Activated CD4-positive, alpha-beta memory T cell treated with anti-CD3 and anti-CD28 coated beads for 36 hours (primary cell): ENCODE measurements at regions not wholly inside any gene's neighbourhood (a gene's known extent, or its start where the extent isn't known, plus 50 kb on each side); places are given as distances from the start of the nearest gene placed in this dataset.

Experiments
- CTCF ChIA-PET: fragments of 350-600 bp; sonication (Branson Sonifier 250); formaldehyde crosslinking; loops from one replicate; lab custom pipeline; 2021; ENCODE audit warnings: antibody characterized with exemption, inconsistent platforms; lab: Charles Lee
- POLR2A ChIA-PET: fragments of 350-600 bp; sonication (Branson Sonifier 250); formaldehyde crosslinking; loops from one replicate; lab custom pipeline; 2021; ENCODE audit warnings: antibody characterized with exemption; lab: Charles Lee
- DNase-seq: peaks from one replicate; pipeline ENCODE4 v3.0.0-alpha.2; 2020
- H3K27ac Mint-ChIP-seq: one replicate; pipeline ENCODE4 v1.8.0; 2021; ENCODE audit warnings: mixed read lengths
- H3K27me3 Mint-ChIP-seq: one replicate; pipeline ENCODE4 v1.8.0; 2021; ENCODE audit warnings: mixed read lengths
- H3K36me3 Mint-ChIP-seq: one replicate; pipeline ENCODE4 v1.8.0; 2021; ENCODE audit warnings: mixed read lengths
- H3K4me1 Mint-ChIP-seq: one replicate; pipeline ENCODE4 v1.8.0; 2021; ENCODE audit warnings: low read depth, mixed read lengths
- H3K4me3 Mint-ChIP-seq: one replicate; pipeline ENCODE4 v1.8.0; 2021; ENCODE audit warnings: mild to moderate bottlenecking, mixed read lengths
- H3K9me3 Mint-ChIP-seq: one replicate; pipeline ENCODE4 v1.8.0; 2021; ENCODE audit warnings: mixed read lengths
- intact Hi-C: fragments of 100-400 bp; cut with micrococcal nuclease; formaldehyde crosslinking; loops from one replicate; pipeline ENCODE4 v1.15.1; 2023

DNA sequence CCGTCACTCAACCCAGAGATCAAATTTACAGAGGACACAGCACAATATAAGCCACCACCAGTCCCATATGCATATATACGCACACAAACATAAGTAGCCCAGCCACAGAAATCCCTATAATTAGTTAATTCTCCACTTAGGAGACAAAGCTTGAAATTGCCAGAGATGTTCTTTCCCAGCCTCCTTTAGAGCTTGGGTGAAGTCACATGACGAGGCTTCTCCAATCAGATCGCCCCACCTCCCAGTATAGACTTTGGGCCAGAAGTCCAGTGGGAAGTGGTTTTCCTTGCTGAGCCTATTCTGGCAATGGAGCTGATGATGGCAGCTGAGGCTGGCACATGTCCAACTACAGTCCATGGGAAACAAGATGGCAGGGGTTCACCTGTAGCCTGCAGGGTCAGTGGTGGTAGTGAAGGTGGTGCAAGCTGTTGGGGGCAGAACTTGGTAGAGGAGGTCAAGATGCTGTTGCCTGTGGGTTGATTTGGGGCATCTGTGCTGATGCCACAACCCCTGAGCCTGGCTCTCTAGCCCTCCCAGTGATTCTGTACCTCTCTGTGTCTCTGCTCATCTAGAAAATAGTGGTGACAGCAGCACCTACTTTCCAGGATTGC lies 535.9 kb downstream of the MATN1 start:
- Mint-ChIP-seq H3K27ac (no peak overlapping the region), H3K9me3 (no peaks in the 10 kb centered on the region), H3K4me1 (peaks cover 13% of the 10 kb centered on the region), H3K4me3 (no peak overlapping the region), H3K36me3 (no peaks in the 10 kb centered on the region), H3K27me3 (peaks cover 5% of the 10 kb centered on the region)
- DNase-seq = no peak
- ChIA-PET CTCF (no interaction called here), POLR2A (no interaction called here)
- intact Hi-C loops = no loop called here

DNA sequence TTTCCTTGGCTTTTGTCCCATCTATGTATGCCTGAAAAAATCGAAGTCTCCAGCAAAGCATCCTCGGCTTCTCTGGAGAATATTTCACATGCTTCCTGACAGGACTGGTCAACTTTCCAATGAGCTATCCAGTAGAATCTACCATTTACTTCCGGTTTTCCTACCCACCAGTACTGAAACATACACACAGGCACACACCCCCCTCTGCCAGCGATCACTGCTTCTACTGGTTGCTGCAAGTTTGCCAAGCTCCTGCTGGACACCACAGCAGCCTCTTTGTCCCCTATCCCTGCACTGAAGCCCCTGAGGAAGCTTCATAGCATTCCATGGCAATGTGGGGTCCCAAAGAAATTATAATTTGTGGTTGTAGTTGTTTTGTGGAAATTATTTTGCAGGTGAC lies 536.8 kb downstream of the MATN1 start:
- DNase-seq = no peak
- Mint-ChIP-seq H3K27ac (no peak overlapping the region), H3K27me3 (peaks cover 5% of the 10 kb centered on the region), H3K36me3 (no peaks in the 10 kb centered on the region), H3K4me3 (no peak overlapping the region), H3K4me1 (peaks cover 11% of the 10 kb centered on the region), H3K9me3 (no peaks in the 10 kb centered on the region)
- ChIA-PET CTCF (no interaction called here), POLR2A (no interaction called here)
- intact Hi-C loops = no loop called here

DNA sequence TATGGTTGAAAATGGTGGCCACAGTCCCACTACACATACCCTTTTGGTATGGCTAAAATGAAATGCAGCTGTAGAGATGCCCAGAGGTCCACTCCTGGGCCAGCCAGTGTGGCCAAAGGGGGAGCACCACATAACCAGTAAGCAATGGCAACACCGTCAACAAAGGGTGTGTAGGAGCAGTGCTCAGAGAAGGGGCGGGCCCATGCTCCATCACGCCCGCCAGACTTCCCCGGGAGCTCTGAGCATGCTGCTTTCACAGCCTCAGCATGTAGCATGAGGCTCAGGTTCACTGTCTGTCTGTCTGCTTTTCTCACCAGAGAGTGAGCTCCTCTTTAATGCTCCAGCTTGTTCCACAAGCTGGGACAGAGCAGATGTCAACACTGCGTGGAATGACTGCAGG lies 537.6 kb downstream of the MATN1 start:
- Mint-ChIP-seq H3K4me3 (no peak overlapping the region), H3K36me3 (no peaks in the 10 kb centered on the region), H3K4me1 (peaks cover 5% of the 10 kb centered on the region), H3K9me3 (no peaks in the 10 kb centered on the region), H3K27me3 (peaks cover 5% of the 10 kb centered on the region), H3K27ac (no peak overlapping the region)
- ChIA-PET CTCF (no interaction called here), POLR2A (no interaction called here)
- intact Hi-C loops = no loop called here
- DNase-seq = no peak

DNA sequence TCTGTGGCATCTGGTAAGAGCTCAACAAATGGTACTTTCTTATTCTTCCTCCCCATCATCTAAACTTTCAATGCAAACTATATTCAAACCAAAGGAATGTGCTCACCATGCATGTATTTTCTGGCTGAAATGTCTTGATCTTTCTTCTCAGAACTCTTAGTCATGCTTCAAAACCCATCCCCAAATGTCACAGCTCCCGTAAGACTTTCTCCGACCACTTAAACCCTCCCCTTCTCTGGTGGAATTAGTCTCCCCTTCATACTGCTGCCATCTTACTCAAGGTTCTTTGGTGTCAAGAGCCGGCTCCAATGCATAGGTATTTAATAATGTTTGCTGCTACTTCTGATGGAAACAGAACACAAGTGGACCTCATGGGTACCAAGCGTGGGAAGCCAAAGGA lies 538.1 kb downstream of the MATN1 start:
- Mint-ChIP-seq H3K4me3 (no peak overlapping the region), H3K9me3 (no peaks in the 10 kb centered on the region), H3K4me1 (peaks cover 2% of the 10 kb centered on the region), H3K36me3 (no peaks in the 10 kb centered on the region), H3K27me3 (peaks cover 5% of the 10 kb centered on the region), H3K27ac (no peak overlapping the region)
- CTCF ChIA-PET = no interaction called here
- intact Hi-C loops = no loop called here
- POLR2A ChIA-PET = no interaction called here
- DNase-seq = no peak

DNA sequence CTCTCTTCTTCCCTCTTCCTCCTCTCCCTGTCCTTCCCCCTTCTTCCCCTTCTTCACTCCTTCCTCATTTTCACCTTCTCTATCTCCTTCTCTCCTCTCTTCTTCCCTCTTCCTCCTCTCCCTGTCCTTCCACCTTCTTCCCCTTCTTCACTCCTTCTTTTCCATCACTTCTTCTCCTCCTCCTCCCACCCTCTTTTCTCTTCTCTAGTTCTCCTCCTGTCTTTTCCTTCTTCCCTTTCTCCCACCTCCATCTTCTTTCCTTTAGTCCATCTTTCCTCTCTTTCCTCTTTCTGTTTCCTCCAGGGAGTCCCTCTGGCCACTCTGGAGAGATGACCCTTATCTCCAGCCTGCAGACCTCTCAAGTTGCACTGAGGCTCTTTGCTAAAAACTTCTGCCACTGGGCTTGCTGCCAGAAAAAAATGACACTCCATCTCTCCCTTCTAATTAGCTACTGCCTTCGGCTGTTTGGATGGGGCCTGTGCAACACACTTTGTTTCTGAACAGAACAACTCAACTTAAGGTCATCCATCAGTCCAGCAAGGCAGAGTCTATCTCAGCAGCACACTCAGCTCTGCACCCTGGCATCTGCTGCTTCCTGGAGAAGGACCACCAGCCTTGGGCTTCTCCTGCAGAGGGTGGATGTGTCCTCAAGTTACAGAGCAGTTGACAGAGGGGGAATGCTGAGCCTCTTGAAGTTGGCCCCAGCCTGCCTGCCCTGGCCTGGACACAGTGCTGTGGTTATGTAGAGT lies 538.8 kb downstream of the MATN1 start:
- CTCF ChIA-PET = no interaction called here
- Mint-ChIP-seq H3K4me3 (no peak overlapping the region), H3K4me1 (peaks cover 2% of the 10 kb centered on the region), H3K36me3 (no peaks in the 10 kb centered on the region), H3K27me3 (peaks cover 6% of the 10 kb centered on the region), H3K9me3 (no peaks in the 10 kb centered on the region), H3K27ac (no peak overlapping the region)
- POLR2A ChIA-PET = no interaction called here
- intact Hi-C loops = no loop called here
- no peak for DNase-seq

DNA sequence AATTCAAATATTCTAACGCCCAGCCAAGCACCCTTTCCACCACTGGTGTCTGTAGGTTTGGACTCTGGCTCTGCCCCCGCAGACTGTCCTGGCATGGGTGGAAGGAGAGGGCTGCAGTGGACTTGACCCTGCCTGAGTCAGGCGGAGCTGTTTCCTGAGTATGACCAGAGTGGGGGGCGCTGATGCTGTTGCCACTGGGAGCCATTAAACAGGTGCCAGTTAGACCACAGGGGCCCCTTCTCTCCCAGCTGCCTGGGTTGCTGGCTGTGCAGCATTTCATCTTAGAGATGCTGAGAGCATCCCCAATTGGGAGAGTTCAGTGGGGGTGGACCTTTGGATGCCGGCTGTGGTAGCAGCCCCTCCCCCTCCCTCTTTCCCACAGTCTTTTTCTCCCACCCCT lies 539.5 kb downstream of the MATN1 start:
- Mint-ChIP-seq H3K27me3 (peaks cover 5% of the 10 kb centered on the region), H3K4me3 (no peak overlapping the region), H3K27ac (no peak overlapping the region), H3K9me3 (peaks cover 4% of the 10 kb centered on the region), H3K36me3 (no peaks in the 10 kb centered on the region), H3K4me1 (no peaks in the 10 kb centered on the region)
- CTCF ChIA-PET = no interaction called here
- intact Hi-C loops = no loop called here
- POLR2A ChIA-PET = no interaction called here
- DNase-seq = no peak

DNA sequence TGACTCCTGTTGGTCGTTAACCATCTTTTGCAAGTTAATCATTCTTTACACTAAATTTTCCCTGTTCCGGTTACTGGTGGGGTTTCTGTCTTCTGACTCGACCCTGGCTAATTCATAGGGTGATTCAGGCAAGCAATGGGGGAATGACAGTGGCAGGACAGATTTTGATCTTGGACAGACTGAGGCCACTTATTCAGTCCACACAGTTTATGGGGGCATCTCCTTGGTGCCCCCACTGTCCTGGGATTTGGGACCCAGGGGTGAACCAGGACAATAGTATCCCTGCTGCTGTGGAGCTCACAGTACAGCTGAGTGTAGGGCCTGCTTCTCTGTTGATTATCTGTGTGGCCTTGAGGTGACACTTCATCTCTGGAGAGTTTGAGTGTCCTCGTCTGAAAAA lies 540.4 kb downstream of the MATN1 start:
- Mint-ChIP-seq H3K4me3 (no peak overlapping the region), H3K27ac (no peak overlapping the region), H3K4me1 (no peaks in the 10 kb centered on the region), H3K9me3 (peaks cover 4% of the 10 kb centered on the region), H3K36me3 (no peaks in the 10 kb centered on the region), H3K27me3 (peaks cover 3% of the 10 kb centered on the region)
- POLR2A ChIA-PET = no interaction called here
- intact Hi-C loops = no loop called here
- CTCF ChIA-PET = no interaction called here
- DNase-seq = no peak

DNA sequence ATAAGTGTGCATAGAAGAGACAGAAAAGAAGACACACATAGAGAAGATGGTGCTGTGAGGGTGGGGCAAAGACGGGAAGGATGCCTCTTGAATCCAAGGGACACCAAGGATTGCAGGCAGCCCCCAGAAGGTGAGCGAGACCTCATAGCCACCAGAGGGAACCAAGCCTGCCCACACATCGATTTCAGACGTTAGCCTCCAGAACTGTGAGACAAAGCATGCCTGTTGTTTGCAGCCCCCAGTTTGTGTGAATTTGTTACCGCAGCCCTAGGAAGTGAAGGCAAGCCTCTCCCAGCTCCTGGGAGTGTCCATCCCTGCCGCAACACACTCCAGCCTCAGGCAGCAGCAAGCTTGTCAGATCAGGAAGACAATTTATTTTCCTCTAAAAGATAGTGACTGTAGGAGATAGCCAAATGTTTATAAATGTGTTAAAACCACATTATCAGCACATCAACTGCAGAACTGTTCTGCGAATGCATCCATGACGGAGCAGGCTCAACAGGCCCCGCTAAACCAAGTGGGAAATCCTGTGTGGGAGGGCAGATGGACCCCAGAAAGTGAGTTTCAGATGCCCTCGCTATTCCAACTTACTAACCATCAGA lies 543.3 kb downstream of the MATN1 start:
- intact Hi-C loops = no loop called here
- ChIA-PET POLR2A (no interaction called here), CTCF (no interaction called here)
- no peaks in the 10 kb centered on the region for H3K4me1 Mint-ChIP-seq
- H3K27me3 Mint-ChIP-seq = peaks cover 3% of the 10 kb centered on the region
- H3K36me3 Mint-ChIP-seq = no peaks in the 10 kb centered on the region
- no peak for DNase-seq
- H3K4me3 Mint-ChIP-seq = no peak overlapping the region
- H3K9me3 Mint-ChIP-seq = peaks cover 7% of the 10 kb centered on the region
- no peak overlapping the region for H3K27ac Mint-ChIP-seq

DNA sequence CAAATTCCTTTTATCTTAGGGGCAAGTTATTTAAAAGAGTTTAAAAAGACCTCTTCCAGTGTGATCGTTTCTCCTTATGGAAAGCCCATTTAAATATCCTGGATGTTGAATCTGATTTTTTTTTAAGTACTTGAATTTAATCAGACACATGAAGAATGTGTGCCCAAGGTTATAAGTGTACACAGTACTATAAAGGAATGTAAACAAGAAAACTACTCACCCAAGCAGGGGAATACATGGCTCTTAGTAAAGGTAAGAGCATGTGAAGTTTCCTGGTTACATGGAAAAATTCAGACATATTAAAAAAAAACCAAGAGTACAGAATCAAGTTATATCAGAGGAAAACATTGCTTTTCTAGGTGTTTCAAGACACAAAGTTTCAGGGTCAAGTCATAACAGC lies 546.9 kb downstream of the MATN1 start:
- Mint-ChIP-seq H3K4me1 (no peaks in the 10 kb centered on the region), H3K27me3 (peaks cover 8% of the 10 kb centered on the region), H3K36me3 (no peaks in the 10 kb centered on the region), H3K4me3 (no peak overlapping the region), H3K27ac (no peak overlapping the region), H3K9me3 (peaks cover 7% of the 10 kb centered on the region)
- DNase-seq = no peak
- intact Hi-C loops = no loop called here
- POLR2A ChIA-PET = no interaction called here
- CTCF ChIA-PET = no interaction called here

DNA sequence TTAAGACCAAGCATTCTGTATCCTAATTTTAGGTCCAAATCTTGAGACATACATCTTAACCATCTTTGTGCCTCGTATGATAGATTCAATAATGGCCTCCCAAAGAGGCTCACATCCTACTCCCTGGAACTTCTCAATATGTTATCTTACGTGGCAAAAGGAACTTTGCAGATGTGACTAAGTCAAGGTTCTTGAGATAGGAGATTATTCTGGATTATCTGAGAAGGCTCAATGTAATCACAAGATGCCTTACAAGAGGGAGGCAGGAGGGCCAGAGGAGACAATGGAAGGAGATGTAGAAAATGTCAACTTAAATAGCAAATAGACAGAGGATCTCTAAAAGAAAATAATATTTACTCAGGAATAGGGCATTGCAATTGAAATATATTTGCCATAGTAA lies 548.9 kb downstream of the MATN1 start:
- ChIA-PET POLR2A (no interaction called here), CTCF (no interaction called here)
- H3K9me3 Mint-ChIP-seq = peaks cover 7% of the 10 kb centered on the region
- intact Hi-C loops = no loop called here
- H3K4me3 Mint-ChIP-seq = no peak overlapping the region
- no peak for DNase-seq
- H3K27ac Mint-ChIP-seq = no peak overlapping the region
- no peaks in the 10 kb centered on the region for H3K36me3 Mint-ChIP-seq
- peaks cover 5% of the 10 kb centered on the region for H3K27me3 Mint-ChIP-seq
- H3K4me1 Mint-ChIP-seq = no peaks in the 10 kb centered on the region

DNA sequence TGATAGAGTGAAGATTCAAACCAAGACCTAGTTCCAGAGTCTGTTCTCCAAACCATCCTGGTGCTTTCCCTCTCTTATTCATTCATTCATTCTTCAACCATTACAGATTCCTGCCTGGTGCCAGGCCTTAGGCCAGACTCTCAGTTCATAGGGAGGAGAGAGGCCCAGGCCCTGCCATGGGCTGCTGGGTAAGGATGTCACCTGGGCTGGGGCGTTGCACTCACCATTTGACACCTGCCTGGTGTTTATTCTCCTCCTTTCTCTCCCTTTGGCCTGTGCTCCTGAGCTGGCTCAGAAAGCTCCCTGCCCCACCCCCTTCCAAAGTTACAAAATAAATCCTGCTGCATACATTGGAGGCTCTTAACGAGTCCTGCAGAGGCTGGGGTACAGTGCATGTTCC lies 549.8 kb downstream of the MATN1 start:
- Mint-ChIP-seq H3K4me1 (no peaks in the 10 kb centered on the region), H3K36me3 (no peaks in the 10 kb centered on the region), H3K4me3 (no peak overlapping the region), H3K9me3 (peaks cover 3% of the 10 kb centered on the region), H3K27ac (no peak overlapping the region), H3K27me3 (peaks cover 5% of the 10 kb centered on the region)
- CTCF ChIA-PET = no interaction called here
- intact Hi-C loops = no loop called here
- POLR2A ChIA-PET = no interaction called here
- no peak for DNase-seq

DNA sequence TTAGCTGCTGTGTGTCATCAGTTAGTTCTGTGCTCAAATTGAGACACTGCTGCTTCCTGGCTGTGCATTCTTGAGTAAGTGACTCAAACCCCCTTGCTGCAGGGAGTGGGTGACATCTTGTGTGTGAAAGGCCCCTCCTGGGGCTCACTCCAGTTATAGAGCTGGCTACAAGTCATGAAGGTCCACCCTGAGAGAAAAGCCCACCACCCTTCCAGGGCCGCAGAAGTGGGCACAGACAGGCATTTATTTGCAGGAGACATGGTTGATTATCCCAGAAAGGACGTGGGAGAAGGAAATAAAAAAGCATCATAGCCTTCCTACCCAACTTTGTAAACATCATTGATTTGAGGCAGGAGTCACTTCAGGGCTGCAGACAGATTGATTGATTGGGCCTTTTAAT lies 550.6 kb downstream of the MATN1 start:
- no peak overlapping the region for H3K27ac Mint-ChIP-seq
- H3K27me3 Mint-ChIP-seq = peaks cover 5% of the 10 kb centered on the region
- ChIA-PET CTCF (no interaction called here), POLR2A (no interaction called here)
- intact Hi-C loops = no loop called here
- H3K4me3 Mint-ChIP-seq = no peak overlapping the region
- H3K4me1 Mint-ChIP-seq = no peaks in the 10 kb centered on the region
- no peak for DNase-seq
- peaks cover 3% of the 10 kb centered on the region for H3K9me3 Mint-ChIP-seq
- H3K36me3 Mint-ChIP-seq = no peaks in the 10 kb centered on the region

DNA sequence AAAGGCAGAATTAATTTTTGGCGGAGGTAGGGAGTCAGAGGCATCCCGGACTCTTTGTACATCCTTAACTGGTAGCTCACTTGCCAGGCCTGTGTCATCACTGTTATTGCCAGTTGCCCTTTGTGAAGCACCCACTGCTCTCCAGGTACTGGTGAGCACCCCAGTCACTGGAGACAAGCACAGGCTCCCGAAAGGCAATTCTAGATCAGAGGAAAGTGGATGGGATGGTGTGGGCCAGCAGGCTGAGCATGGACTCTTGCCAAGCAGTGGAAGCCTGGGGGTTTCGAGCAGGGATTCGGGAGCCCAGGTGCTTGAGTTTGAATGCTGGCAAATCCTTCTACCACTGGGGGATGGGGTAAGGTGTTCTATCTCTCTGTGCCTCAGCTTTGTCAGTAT lies 551.1 kb downstream of the MATN1 start:
- intact Hi-C loops = no loop called here
- DNase-seq = no peak

More for the DNA sequence above, 551.1 kb downstream of the MATN1 start:
- Mint-ChIP-seq H3K27ac (no peak overlapping the region), H3K9me3 (peaks cover 3% of the 10 kb centered on the region), H3K27me3 (peaks cover 5% of the 10 kb centered on the region), H3K4me1 (no peaks in the 10 kb centered on the region), H3K4me3 (no peak overlapping the region), H3K36me3 (no peaks in the 10 kb centered on the region)
- POLR2A ChIA-PET = no interaction called here
- CTCF ChIA-PET = no interaction called here
